AML-193 (cell line): ENCODE measurements at regions not wholly inside any gene's neighbourhood (a gene's known extent, or its start where the extent isn't known, plus 50 kb on each side); places are given as distances from the start of the nearest gene placed in this dataset.

ENCODE experiments used
- DNase-seq, 2 experiments: peaks; one replicate each; lab custom pipeline; 2025; lab: John Stamatoyannopoulos, UW

GRCh38 chr1:58997637-58998036 lies 213.8 kb upstream of the JUN start:
- DNase-seq, result no peak

DNA sequence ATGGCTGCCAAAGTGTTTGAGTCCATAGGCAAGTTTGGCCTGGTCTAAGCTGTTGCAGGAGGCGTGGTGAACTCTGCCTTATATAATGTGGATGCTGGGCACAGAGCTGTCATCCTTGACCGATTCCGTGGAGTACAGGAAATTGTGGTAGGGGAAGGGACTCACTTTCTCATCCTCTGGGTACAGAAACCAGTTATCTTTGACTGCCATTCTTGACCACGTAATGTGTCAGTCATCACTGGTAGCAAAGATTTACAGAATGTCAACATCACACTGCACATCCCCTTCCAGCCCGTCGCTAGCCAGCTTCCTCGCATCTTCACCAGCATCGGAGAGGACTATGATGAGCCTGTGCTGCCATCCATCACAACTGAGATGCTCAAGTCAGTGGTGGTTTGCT lies 215.8 kb upstream of the JUN start:
- no peak for DNase-seq

- DNase-seq, result no peak
These were observed 220.9 kb upstream of the JUN start for GRCh38 chr1:59004755-59005154.

DNA sequence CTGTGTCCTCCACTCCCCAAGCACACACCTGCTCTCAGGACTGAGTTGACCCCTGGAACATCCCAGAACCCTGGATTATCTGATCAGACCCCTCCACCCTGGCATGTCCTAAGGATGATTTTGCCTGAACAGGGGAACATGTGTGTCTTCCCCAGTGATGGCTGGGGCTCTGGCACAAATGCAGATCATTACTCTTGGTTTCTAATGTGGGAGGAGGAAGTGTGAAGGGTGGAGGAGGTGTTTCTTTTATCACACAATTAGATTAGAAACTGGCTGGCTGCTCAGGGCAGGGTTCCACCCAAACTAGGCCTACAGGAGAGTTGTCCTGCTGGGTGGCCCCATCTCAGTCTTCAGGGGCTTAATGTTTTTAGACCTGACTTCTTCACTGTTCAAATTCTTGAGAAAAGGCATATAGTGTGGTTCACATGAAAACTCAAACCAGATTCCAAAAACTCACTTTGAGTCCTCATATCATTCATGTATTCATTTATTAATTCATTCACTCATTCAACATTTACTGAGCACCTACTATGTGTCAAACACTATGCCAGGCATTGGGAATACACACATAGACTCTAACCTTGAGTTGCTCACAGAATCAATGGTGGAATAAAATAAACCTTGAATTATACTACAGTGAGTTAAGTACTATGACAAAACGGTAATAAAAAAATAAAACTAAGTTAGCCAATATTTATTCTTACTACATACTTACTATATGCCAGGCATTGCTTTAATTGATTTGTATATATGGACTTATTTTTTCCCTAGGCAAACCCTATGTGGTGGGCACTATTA lies 221.8 kb upstream of the JUN start:
- DNase-seq, result no peak

DNA sequence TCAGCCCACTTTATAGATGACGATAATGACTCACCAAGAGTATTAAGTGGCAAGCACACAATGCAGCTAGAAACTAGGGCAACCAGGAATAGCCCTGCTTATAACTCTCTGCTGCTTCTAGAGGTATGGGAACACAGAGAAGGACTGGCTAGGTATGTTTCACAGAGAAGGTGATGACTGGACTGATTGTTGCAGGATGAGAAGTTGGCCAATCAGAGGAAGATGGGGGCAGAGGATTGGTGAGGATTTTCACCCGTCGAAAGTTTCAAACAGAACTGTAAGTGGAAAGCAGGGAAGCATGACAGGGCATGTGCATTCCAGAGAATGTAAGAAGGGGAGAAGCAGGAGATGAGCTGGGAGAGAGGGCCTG lies 222.4 kb upstream of the JUN start:
- DNase-seq, result no peak

GRCh38 chr1:59006932-59007331 lies 223.1 kb upstream of the JUN start:
- DNase-seq, result no peak

DNA sequence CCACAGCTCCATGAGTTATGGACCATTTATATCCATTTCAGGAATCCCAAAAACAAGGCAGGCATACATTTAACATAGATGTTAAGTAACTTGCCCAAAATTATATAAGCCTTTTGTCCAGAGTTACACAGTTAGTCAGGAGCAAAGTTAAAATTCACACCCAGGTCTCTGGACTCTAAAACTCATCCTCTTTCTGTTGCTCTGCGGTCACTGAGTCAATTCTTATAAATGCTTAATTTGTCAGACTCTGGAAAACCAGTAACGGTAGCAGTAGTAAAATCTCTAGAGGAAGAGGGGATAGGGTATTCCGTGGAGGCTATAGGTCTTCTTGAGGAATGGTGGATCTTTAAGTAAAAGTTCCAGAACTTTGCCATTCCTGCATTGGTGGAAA lies 223.6 kb upstream of the JUN start:
- no peak for DNase-seq

- DNase-seq, result no peak
These were observed 224.2 kb upstream of the JUN start for GRCh38 chr1:59007820-59008598.

DNA sequence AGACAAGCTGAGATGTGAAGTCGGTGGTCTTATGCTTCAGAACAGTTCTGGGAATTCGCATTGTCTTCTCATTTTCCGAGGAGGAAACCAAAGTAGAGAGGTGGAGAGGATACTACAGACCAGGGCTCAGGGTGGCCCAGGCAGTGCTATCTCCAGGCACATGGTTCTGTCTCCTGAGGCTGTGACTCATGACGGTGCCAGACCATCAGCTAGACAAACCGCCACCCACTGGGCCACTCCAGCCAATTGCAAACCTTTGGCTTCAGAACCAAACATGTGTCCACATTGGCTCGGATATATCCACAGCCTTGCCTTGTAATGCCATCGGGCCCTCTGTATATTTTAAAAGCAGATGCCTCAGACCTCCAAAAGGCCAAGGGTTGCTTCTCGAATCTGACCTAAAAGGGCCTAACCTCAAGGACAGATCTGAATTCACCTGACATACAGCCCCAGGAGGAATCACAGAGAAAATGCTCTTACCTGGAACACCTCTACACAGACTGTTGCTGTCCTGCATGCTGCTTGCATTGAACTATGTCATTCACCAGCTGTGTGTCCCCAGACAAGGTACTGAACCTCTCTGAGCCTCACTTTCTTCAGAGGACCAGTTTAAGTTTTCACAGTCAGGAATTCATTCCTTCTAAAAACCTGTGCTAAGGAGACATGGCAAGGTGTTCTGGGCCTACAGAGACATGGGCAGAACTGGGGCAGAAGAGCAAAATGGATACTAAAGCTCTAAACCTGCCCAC lies 224.9 kb upstream of the JUN start:
- no peak for DNase-seq

- no peak for DNase-seq
These were observed 227.8 kb upstream of the JUN start for GRCh38 chr1:59011663-59012062.

GRCh38 chr1:59012378-59012777 lies 228.5 kb upstream of the JUN start:
- no peak for DNase-seq

DNA sequence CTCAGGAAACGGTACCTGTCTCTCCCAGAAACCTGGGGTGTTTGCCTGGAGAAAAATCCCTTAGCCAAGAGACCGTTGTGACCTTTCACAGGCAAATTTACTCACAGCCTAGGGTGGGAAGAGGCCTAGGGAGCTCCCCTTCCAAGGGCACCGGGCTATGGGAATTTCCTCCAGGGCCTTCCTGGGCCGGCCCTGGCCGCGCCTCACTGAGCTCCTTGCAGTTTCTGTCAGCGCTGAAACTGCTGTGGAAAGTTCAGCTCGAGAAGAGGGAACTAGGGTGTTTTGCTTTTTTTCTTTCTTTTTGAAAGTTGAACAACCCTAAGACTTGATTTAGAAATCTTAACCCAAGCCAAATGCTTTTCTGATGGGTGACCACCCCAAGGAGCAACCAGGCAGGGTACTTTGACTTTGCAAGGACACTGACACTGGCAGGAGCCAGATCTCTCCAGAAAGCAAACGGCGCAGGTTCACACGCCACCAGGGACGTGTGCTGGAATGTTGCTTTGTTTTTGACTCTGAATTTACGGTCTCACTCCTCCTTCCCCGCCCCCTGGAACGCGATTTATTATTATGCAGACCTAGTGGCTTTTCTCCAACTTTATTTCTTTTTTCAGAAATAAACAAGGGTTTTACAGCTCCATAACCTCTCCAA lies 229.6 kb upstream of the JUN start:
- no peak for DNase-seq

DNA sequence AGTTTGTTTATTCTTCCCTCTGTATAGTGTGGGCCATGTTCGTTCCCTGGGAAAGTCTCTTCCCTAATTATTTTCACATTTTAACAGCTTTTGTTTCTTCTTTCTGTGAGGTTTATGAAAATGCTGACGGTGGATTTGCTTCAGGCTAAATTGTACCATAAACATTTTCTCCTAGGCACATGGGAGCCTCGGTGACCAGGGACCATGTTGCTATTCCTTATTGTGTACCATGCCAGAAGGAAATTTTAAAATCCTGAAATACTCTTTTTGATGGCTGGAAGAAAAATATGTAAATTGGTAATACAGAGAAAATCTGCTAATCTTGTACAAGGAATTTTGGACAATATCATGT lies 230.1 kb upstream of the JUN start:
- no peak for DNase-seq

- no peak for DNase-seq
These were observed 231.0 kb upstream of the JUN start for GRCh38 chr1:59014827-59015226.

- DNase-seq, result no peak
These were observed 231.9 kb upstream of the JUN start for GRCh38 chr1:59015708-59016107.

DNA sequence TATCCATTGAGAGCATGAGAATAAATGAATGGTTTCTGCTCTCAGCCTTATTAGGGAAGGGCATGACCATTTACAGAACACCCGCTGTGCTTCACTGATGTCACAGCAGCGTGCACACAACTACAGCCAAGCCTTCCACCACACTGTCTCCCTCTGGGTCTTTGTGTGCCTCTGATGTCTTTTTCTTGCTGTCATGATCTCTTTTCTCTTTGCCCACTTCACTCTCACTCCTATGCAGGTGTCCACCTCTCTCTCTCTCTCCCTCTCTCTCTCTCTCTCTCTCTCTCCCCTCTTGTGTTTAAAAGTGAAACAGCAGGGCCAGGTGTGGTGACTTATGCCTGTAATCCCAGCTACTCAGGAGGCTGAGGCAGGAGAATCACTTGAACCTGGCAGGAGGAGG lies 232.5 kb upstream of the JUN start:
- no peak for DNase-seq

- no peak for DNase-seq
These were observed 233.8 kb upstream of the JUN start for GRCh38 chr1:59017501-59018231.

DNA sequence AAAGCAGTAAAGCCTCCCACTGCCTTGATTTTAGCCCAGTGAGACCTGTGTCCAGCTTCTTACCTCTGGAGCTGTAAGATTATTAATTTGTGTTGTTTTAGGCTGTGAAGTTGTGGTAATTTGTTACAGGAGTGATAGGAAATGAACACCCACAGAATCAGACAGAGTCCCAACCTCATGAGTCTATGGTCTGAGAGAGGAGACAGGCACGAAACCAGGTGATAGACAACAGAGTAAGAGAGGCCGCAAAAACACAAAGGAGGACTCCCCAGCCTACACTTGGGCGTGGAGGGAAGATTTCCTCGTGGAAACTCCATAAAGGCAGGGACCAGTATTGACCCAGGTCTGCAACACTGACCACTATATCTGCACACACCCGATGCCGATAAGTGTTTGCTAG lies 234.6 kb upstream of the JUN start:
- DNase-seq, result no peak

DNA sequence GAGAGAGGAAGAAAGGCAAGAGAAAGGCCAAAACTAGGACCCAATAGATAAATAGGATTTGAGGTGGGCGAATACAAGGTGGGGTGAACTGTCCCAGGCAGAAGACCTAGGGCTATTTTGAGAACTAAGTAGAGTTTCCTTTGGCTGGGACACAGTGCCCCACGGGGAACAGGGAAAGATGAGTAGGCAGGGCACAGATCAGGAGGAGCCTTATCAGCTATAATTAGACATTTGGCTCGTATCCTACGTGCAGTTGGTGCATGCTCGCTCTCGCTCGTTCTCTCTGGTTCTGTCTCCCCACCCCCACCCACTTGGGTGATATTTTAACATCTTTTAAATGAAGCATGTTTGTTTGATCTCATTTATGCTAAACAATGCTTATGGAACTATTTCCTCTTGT lies 235.0 kb upstream of the JUN start:
- DNase-seq, result no peak

DNA sequence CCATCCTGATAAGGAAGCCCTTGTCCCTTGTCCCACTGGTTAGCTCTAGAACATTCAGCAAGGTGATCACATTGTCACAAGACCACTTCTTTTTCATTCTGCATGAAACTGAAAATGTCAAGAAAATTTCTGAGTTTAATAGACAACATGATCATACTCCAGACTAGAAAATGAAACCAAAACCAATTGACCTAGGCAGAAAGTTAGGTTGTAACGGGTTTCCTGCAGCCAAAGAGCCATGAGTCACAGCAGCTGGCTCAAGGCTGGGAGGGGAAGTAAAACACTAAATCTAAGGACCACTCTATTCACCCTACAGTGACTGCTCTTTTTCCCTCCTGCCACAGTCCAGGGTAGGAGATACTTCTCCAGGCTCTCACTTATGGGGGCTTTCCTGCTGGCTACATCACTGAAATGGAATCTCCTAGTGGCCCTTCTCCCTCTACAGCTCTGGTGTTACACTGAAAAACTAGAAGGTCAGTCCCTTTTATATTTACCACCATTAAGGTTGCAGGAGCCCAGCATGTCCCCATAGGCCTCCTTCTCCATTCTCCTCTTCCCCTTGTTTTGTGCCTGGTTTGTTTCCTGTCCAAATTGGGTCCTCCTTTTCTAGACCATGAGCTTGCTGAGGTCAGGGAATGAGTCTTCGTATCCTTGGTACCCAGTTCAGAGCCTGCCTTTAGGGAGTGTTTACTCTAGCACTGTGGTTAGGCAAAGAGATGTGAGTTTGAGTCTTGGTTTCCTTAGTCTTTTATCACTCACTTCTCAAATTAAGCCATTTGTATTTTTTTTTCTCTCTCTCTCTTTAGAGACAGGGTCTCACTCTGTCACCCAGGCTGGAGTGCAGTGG lies 236.5 kb upstream of the JUN start:
- DNase-seq, result peak; percentile 74 to 77

DNA sequence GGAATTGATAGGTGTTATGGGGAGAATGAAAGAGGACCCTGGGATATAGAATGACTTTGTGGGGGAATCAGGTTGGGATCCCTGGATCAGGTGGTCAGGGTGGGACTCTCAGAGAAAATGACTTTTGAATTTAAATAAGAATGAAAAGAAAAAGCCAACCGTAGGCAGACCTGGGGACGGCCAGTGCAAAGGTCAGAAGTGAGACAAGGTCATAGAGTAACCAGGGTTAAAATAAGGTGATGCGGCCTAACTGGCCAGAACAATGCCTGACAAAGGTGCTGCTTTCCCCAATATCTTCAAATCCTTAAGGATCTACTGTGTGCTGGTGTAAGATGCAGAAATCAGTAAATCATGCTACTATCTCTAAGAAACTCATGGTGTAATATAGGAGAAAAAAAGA lies 238.4 kb upstream of the JUN start:
- no peak for DNase-seq
